ENCODE measurements at regions not wholly inside any gene's neighbourhood (a gene's known extent, or its start where the extent isn't known, plus 50 kb on each side); places are given as distances from the start of the nearest gene placed in this dataset.

DNA sequence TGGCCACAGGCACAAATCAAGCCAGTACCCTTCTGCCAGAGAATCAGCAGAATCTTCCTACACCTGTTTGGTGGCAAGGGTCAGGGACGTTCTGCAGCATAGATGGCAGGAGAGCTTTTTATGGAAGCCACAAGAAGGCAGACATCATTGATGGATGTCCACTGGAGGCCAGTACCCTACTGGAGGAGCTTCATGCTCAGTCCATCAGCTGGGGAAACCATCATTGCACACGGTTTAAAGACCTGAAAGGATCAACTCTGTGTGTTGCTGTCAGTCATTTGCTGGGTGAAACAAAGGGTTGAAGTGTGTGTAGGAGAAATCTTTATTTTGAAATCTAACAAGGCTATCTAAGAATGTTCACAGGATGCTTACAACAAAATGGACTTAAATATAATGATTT lies 158.9 kb upstream of the SASH1 start:
- DNase-seq (ENCODE audit: low read depth in 4 of 6, low spot score in 6 of 6): no peak
- H3K4me3 ChIP-seq (ENCODE audit: low read depth, low read length): no peak overlapping the region
- 80% methylated on average over 2 of the region's 2 CpGs for WGBS (ENCODE audit: insufficient coverage)
- H3K4me1 ChIP-seq (ENCODE audit: control insufficient read depth, insufficient read depth, low read length): no peaks in the 10 kb centered on the region
- H3K27me3 ChIP-seq (ENCODE audit: control insufficient read depth, insufficient read depth, low read length): no peaks in the 10 kb centered on the region
- no peaks in the 10 kb centered on the region for H3K36me3 ChIP-seq (ENCODE audit: control insufficient read depth, insufficient read depth, low read length)
- no peaks in the 10 kb centered on the region for H3K9me3 ChIP-seq (ENCODE audit: control insufficient read depth, insufficient read depth, low read length)
- no peak overlapping the region for H3K27ac ChIP-seq (ENCODE audit: low read depth, low read length)

DNA sequence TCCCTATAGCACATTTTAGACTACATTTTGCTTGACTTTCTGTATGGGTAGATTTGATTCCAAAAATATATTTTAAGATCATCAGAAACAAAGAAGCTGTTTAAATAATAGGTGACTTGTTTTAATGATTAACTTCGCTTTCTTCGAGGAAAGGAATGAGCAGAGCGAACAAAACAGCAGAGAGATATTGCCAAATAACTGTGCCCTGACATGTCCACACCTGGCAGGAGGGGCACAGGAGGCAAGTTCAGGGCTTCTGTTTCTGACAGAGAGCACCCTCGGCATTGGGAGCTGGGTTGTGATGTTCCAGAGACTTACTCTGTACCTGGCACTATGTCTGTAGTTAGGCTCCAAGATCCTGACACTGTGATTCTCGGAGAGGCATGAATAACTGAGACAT lies 155.7 kb upstream of the SASH1 start:
- Histone ChIP-seq H3K4me3 (ENCODE audit: low read depth, low read length) (no peak overlapping the region), H3K27ac (ENCODE audit: low read depth, low read length) (no peak overlapping the region), H3K4me1 (ENCODE audit: control insufficient read depth, insufficient read depth, low read length) (no peaks in the 10 kb centered on the region), H3K36me3 (ENCODE audit: control insufficient read depth, insufficient read depth, low read length) (no peaks in the 10 kb centered on the region), H3K9me3 (ENCODE audit: control insufficient read depth, insufficient read depth, low read length) (no peaks in the 10 kb centered on the region), H3K27me3 (ENCODE audit: control insufficient read depth, insufficient read depth, low read length) (no peaks in the 10 kb centered on the region)
- no CpG with 5 or more reads among the region's 5 CpGs for WGBS (ENCODE audit: insufficient coverage)
- no peak for DNase-seq (ENCODE audit: low read depth in 4 of 6, low spot score in 6 of 6)

DNA sequence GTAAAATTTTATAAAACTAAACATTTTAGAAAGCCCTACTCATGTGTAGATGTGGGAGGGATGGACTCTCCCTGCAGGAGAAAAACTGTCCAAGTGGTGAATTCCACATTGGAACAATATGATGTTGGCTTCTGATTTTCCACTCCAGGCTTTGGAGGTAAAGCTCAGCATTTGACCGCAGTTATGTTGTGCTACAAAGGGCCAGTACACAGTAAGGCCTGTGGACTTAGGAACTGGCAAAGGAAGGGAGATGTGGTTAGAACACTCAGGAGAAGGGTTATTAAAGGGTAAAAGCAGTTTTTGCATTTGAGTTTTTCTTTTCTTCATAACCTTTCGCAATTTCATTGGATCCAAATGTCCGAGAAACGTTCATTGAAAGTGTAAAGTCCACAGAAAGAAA lies 150.3 kb upstream of the SASH1 start:
- H3K36me3 ChIP-seq (ENCODE audit: control insufficient read depth, insufficient read depth, low read length): no peaks in the 10 kb centered on the region
- no peak overlapping the region for H3K27ac ChIP-seq (ENCODE audit: low read depth, low read length)
- WGBS (ENCODE audit: insufficient coverage): 100% methylated on average over 1 of the region's 4 CpGs
- no peaks in the 10 kb centered on the region for H3K9me3 ChIP-seq (ENCODE audit: control insufficient read depth, insufficient read depth, low read length)
- no peaks in the 10 kb centered on the region for H3K4me1 ChIP-seq (ENCODE audit: control insufficient read depth, insufficient read depth, low read length)
- DNase-seq (ENCODE audit: low read depth in 4 of 6, low spot score in 6 of 6): no peak
- H3K4me3 ChIP-seq (ENCODE audit: low read depth, low read length): no peak overlapping the region
- no peaks in the 10 kb centered on the region for H3K27me3 ChIP-seq (ENCODE audit: control insufficient read depth, insufficient read depth, low read length)

DNA sequence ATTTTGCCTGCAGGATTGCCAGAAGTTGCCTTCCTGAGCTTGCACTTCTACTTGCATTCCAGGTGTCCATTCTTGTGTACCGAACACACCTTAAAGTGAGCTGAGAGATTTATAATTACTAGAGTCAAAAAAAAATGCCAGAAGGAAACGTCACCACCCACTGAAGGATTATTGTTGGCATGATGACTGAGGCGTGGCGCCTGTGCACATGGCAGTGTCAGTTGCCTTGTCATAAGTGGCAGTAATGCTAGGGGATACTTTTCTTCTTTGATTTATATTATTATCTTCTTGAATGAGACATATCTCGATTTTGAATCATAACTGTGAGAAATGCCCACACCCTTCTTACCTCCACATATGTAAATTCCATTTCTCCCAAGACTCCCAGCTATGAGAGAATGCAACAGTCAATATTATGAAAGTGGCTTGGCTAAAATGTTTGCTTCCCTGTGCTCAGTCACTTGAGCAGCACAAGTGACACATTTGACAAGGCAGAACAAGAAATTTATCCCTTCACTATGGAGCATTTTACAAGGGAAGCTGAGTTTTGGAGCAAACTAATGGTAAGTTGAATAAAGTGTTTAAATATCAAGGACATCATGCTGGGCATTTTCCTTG lies 149.5 kb upstream of the SASH1 start:
- WGBS (ENCODE audit: insufficient coverage): no CpG with 5 or more reads among the region's 5 CpGs
- no peak overlapping the region for H3K4me3 ChIP-seq (ENCODE audit: low read depth, low read length)
- H3K27ac ChIP-seq (ENCODE audit: low read depth, low read length): no peak overlapping the region
- H3K4me1 ChIP-seq (ENCODE audit: control insufficient read depth, insufficient read depth, low read length): no peaks in the 10 kb centered on the region
- H3K9me3 ChIP-seq (ENCODE audit: control insufficient read depth, insufficient read depth, low read length): no peaks in the 10 kb centered on the region
- no peaks in the 10 kb centered on the region for H3K27me3 ChIP-seq (ENCODE audit: control insufficient read depth, insufficient read depth, low read length)
- DNase-seq (ENCODE audit: low read depth in 4 of 6, low spot score in 6 of 6): no peak
- no peaks in the 10 kb centered on the region for H3K36me3 ChIP-seq (ENCODE audit: control insufficient read depth, insufficient read depth, low read length)

DNA sequence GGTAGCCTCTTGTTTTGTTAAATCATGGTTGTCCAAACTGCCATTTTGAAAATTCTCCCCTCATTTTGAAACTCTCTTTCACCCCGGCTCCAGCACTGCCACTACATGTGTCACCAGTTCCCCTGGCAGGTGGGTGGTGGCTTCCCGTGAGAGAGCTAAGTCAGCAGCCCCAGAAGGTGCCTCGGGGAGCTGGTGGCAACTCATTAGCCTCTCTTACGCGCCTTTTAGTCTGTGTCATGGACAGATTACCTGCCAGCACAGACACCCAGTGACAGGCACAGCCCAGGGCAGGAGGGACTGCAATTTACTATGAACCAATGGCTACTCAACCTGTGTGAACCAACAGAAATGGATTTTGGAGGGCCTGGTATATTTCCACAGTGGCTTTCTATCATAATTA lies 147.1 kb upstream of the SASH1 start:
- 96% methylated on average over 5 of the region's 5 CpGs for WGBS (ENCODE audit: insufficient coverage)
- H3K9me3 ChIP-seq (ENCODE audit: control insufficient read depth, insufficient read depth, low read length): no peaks in the 10 kb centered on the region
- no peak overlapping the region for H3K27ac ChIP-seq (ENCODE audit: low read depth, low read length)
- no peaks in the 10 kb centered on the region for H3K27me3 ChIP-seq (ENCODE audit: control insufficient read depth, insufficient read depth, low read length)
- no peaks in the 10 kb centered on the region for H3K36me3 ChIP-seq (ENCODE audit: control insufficient read depth, insufficient read depth, low read length)
- H3K4me1 ChIP-seq (ENCODE audit: control insufficient read depth, insufficient read depth, low read length): peaks cover 4% of the 10 kb centered on the region
- H3K4me3 ChIP-seq (ENCODE audit: low read depth, low read length): no peak overlapping the region
- no peak for DNase-seq (ENCODE audit: low read depth in 4 of 6, low spot score in 6 of 6)

DNA sequence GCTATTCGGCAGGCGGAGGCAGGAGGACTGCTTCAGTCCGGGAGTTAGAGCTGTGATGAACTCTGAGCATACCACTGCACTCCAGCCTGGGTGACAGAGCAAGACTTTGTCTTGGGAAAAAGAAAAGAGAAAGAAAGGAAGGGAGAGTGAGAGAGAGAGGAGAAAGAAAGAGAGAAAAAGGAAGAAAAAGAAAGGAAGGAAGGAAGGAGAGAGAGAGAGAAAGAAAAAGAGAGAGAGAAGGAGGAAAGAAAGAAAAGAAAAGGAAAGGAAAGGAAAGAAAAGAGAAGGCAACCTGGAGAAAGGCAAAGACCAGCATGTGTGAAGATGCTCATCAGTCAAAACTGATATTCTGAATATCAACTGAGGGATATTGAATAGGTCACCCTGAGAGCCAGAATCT lies 143.1 kb upstream of the SASH1 start:
- no peaks in the 10 kb centered on the region for H3K36me3 ChIP-seq (ENCODE audit: control insufficient read depth, insufficient read depth, low read length)
- DNase-seq (ENCODE audit: low read depth in 4 of 6, low spot score in 6 of 6): no peak
- peaks cover 4% of the 10 kb centered on the region for H3K4me1 ChIP-seq (ENCODE audit: control insufficient read depth, insufficient read depth, low read length)
- H3K27ac ChIP-seq (ENCODE audit: low read depth, low read length): no peak overlapping the region
- H3K27me3 ChIP-seq (ENCODE audit: control insufficient read depth, insufficient read depth, low read length): no peaks in the 10 kb centered on the region
- WGBS (ENCODE audit: insufficient coverage): 87% methylated on average over 3 of the region's 3 CpGs
- H3K9me3 ChIP-seq (ENCODE audit: control insufficient read depth, insufficient read depth, low read length): no peaks in the 10 kb centered on the region
- no peak overlapping the region for H3K4me3 ChIP-seq (ENCODE audit: low read depth, low read length)

DNA sequence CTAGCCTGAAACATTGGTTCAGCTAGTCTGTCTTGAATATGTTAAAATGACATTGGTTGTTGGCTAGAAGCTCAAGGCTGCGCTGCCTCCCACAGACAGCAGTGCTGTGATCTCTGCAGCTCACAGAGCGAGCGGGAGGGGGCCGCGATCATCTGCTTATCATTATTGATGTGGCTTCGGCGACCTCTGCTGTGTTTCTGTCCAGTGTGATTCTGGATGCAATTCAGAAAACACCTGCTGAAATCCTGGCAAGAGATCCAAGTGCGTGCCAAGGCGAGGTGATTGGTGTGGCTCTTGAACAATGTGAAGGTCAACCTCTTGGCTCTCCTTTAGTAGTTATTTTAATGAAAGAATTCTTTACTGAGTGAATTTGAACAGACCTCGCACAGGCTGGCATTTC lies 142.3 kb upstream of the SASH1 start:
- 7% methylated on average over 7 of the region's 10 CpGs for WGBS (ENCODE audit: insufficient coverage)
- peaks cover 4% of the 10 kb centered on the region for H3K4me1 ChIP-seq (ENCODE audit: control insufficient read depth, insufficient read depth, low read length)
- H3K27ac ChIP-seq (ENCODE audit: low read depth, low read length): no peak overlapping the region
- H3K27me3 ChIP-seq (ENCODE audit: control insufficient read depth, insufficient read depth, low read length): no peaks in the 10 kb centered on the region
- DNase-seq (ENCODE audit: low read depth in 4 of 6, low spot score in 6 of 6): peak in 2 of 6 donors; percentile 57 to 76
- H3K9me3 ChIP-seq (ENCODE audit: control insufficient read depth, insufficient read depth, low read length): no peaks in the 10 kb centered on the region
- H3K36me3 ChIP-seq (ENCODE audit: control insufficient read depth, insufficient read depth, low read length): no peaks in the 10 kb centered on the region
- no peak overlapping the region for H3K4me3 ChIP-seq (ENCODE audit: low read depth, low read length)

DNA sequence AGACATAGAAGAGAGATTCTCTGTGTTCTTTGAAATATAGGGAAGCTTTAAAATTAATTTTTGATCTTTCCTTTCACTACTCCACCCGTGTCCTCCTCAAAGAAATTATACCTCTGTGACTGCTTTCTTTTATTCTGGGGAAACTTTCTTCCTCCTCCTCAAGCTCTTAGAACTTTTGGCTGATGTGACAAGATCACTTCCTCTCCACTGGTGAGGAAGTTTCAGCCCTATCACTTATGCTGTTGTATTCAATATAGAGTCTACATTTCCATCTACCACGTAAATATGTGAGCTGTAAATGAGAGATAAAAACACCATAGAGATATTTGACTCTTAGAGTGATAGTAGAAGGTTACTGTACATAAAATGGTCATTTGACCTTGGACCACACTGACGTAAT lies 141.9 kb upstream of the SASH1 start:
- Histone ChIP-seq H3K9me3 (ENCODE audit: control insufficient read depth, insufficient read depth, low read length) (no peaks in the 10 kb centered on the region), H3K27me3 (ENCODE audit: control insufficient read depth, insufficient read depth, low read length) (no peaks in the 10 kb centered on the region), H3K27ac (ENCODE audit: low read depth, low read length) (no peak overlapping the region), H3K4me3 (ENCODE audit: low read depth, low read length) (no peak overlapping the region), H3K36me3 (ENCODE audit: control insufficient read depth, insufficient read depth, low read length) (no peaks in the 10 kb centered on the region), H3K4me1 (ENCODE audit: control insufficient read depth, insufficient read depth, low read length) (peaks cover 4% of the 10 kb centered on the region)
- 20% methylated on average over 1 of the region's 3 CpGs for WGBS (ENCODE audit: insufficient coverage)
- no peak for DNase-seq (ENCODE audit: low read depth in 4 of 6, low spot score in 6 of 6)

DNA sequence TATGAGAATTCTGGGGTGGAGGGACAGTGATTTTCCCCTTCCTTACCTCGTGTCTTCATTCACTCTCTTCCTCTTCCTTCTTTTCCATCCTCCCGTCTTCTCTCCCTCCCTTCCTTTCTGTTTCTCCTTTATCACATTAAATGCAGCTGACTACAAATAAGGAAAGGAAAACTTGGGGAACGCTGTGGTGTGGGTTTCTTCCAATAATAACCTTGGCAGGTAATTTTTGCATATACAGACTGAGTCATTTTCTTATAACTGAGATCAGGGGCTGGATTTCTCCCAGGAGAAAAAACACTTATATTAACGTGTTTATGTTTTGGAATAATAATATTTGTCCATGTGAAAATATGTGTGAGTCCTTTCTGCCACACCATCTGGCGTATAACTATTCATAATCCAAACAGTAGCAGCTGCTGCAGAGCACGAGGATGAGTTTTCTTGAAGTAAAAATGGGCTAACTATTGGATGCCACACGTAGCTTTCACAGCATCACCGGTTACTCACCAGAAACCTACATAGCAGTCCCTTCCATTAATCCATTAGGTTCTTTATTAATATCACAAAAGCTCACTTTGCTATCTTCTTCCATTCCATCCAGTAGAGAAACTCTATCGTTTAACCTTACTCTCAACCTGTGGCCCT lies 139.2 kb upstream of the SASH1 start:
- no peaks in the 10 kb centered on the region for H3K9me3 ChIP-seq (ENCODE audit: control insufficient read depth, insufficient read depth, low read length)
- H3K4me1 ChIP-seq (ENCODE audit: control insufficient read depth, insufficient read depth, low read length): peaks cover 4% of the 10 kb centered on the region
- H3K27ac ChIP-seq (ENCODE audit: low read depth, low read length): no peak overlapping the region
- no peaks in the 10 kb centered on the region for H3K27me3 ChIP-seq (ENCODE audit: control insufficient read depth, insufficient read depth, low read length)
- H3K4me3 ChIP-seq (ENCODE audit: low read depth, low read length): no peak overlapping the region
- peak in 2 of 6 donors; percentile 37 to 38 for DNase-seq (ENCODE audit: low read depth in 4 of 6, low spot score in 6 of 6)
- 83% methylated on average over 1 of the region's 9 CpGs for WGBS (ENCODE audit: insufficient coverage)
- no peaks in the 10 kb centered on the region for H3K36me3 ChIP-seq (ENCODE audit: control insufficient read depth, insufficient read depth, low read length)

DNA sequence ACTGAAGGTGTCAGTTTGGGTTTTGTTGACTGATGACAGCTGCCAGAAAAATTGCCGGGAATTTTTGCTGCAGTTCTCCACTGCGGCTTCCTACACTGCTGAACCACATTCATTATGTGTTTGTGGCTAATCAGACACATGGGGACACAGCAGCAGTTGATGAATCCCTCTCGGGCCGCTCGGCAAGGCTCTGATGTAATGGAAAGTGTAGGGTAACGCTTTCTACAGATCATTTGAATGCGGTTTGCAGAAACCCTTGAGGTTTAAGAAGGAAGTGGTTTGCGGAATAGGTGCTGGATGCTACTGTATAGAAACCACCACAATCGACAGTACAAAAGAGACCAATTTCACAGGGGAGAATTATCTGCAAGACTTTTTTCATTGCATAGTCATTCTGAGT lies 138.7 kb upstream of the SASH1 start:
- Histone ChIP-seq H3K36me3 (ENCODE audit: control insufficient read depth, insufficient read depth, low read length) (no peaks in the 10 kb centered on the region), H3K4me3 (ENCODE audit: low read depth, low read length) (no peak overlapping the region)
- WGBS (ENCODE audit: insufficient coverage): 73% methylated on average over 3 of the region's 9 CpGs

More for the DNA sequence above, 138.7 kb upstream of the SASH1 start:
- DNase-seq (ENCODE audit: low read depth in 4 of 6, low spot score in 6 of 6): peak in 2 of 6 donors; percentile 13 to 71
- H3K9me3 ChIP-seq (ENCODE audit: control insufficient read depth, insufficient read depth, low read length): no peaks in the 10 kb centered on the region
- H3K27me3 ChIP-seq (ENCODE audit: control insufficient read depth, insufficient read depth, low read length): no peaks in the 10 kb centered on the region
- no peak overlapping the region for H3K27ac ChIP-seq (ENCODE audit: low read depth, low read length)
- peaks cover 4% of the 10 kb centered on the region for H3K4me1 ChIP-seq (ENCODE audit: control insufficient read depth, insufficient read depth, low read length)
